ENCODE measurements at regions not wholly inside any gene's neighbourhood (a gene's known extent, or its start where the extent isn't known, plus 50 kb on each side); places are given as distances from the start of the nearest gene placed in this dataset.

- Histone ChIP-seq H3K4me1 (ENCODE audit: control insufficient read depth, insufficient read depth, low read length) (no peaks in the 10 kb centered on the region), H3K27ac (ENCODE audit: low read length) (no peak overlapping the region), H3K27me3 (ENCODE audit: control insufficient read depth, insufficient read depth, low read length) (no peaks in the 10 kb centered on the region), H3K4me3 (ENCODE audit: low read depth in 2 of 2, low read length in 2 of 2) (no peak overlapping the region), H3K36me3 (ENCODE audit: control insufficient read depth, insufficient read depth, low read length) (no peaks in the 10 kb centered on the region), H3K9me3 (ENCODE audit: control insufficient read depth, insufficient read depth, low read depth, low read length) (no peaks in the 10 kb centered on the region)
- ChIA-PET CTCF (no interaction called here), POLR2A (no interaction called here)
- intact Hi-C loops (cut with micrococcal nuclease; ENCODE audit: unreplicated experiment), result no loop called here
- ATAC-seq (no peak), DNase-seq (ENCODE audit: low read depth, low spot score) (no peak)
- in situ Hi-C loops (cut with HindIII; ENCODE audit: low pct_unique_long_range_greater_than_20kb, low sequenced_read_pairs), result no loop called here
- no TSS peak for BruUV-seq (replicated peaks)
- TF ChIP-seq SIN3A (IDR thresholded peaks at IDR 0.05; ENCODE audit: borderline replicate concordance, insufficient read depth, low read depth, low read length) (no peak), REST (IDR thresholded peaks at IDR 0.05; ENCODE audit: insufficient read depth in 1 of 2, low read depth in 2 of 2, low read length in 1 of 2) (no peak), CTCF (IDR thresholded peaks at IDR 0.05) (no peak), TCF7L2 (IDR thresholded peaks at IDR 0.05; ENCODE audit: low read depth, low read length) (no peak), POLR2AphosphoS5 (IDR thresholded peaks at IDR 0.05; ENCODE audit: low read depth, low read length) (no peak)
These were observed 78.9 kb upstream of the F3 start for GRCh38 chr1:94620345-94621031.

GRCh38 chr1:94619731-94620130, 78.2 kb upstream of the F3 start:
- POLR2A ChIA-PET, result no interaction called here
- no peak for ATAC-seq

More at GRCh38 chr1:94619731-94620130, 78.2 kb upstream of the F3 start:
- H3K27ac ChIP-seq (ENCODE audit: low read length), result no peak overlapping the region
- intact Hi-C loops (cut with micrococcal nuclease; ENCODE audit: unreplicated experiment) (no loop called here), in situ Hi-C loops (cut with HindIII; ENCODE audit: low pct_unique_long_range_greater_than_20kb, low sequenced_read_pairs) (no loop called here)
- no peak for DNase-seq (ENCODE audit: low read depth, low spot score)
- CTCF ChIA-PET, result no interaction called here
- H3K4me3 ChIP-seq (ENCODE audit: low read depth in 2 of 2, low read length in 2 of 2), result no peak overlapping the region
- no peaks in the 10 kb centered on the region for H3K27me3 ChIP-seq (ENCODE audit: control insufficient read depth, insufficient read depth, low read length)
- no peaks in the 10 kb centered on the region for H3K9me3 ChIP-seq (ENCODE audit: control insufficient read depth, insufficient read depth, low read depth, low read length)
- H3K4me1 ChIP-seq (ENCODE audit: control insufficient read depth, insufficient read depth, low read length), result no peaks in the 10 kb centered on the region
- TF ChIP-seq CTCF (IDR thresholded peaks at IDR 0.05) (no peak), POLR2AphosphoS5 (IDR thresholded peaks at IDR 0.05; ENCODE audit: low read depth, low read length) (no peak), SIN3A (IDR thresholded peaks at IDR 0.05; ENCODE audit: borderline replicate concordance, insufficient read depth, low read depth, low read length) (no peak), TCF7L2 (IDR thresholded peaks at IDR 0.05; ENCODE audit: low read depth, low read length) (no peak), REST (IDR thresholded peaks at IDR 0.05; ENCODE audit: insufficient read depth in 1 of 2, low read depth in 2 of 2, low read length in 1 of 2) (no peak)
- H3K36me3 ChIP-seq (ENCODE audit: control insufficient read depth, insufficient read depth, low read length), result no peaks in the 10 kb centered on the region
- no TSS peak for BruUV-seq (replicated peaks)
